ENCODE measurements at regions not wholly inside any gene's neighbourhood (a gene's known extent, or its start where the extent isn't known, plus 50 kb on each side); places are given as distances from the start of the nearest gene placed in this dataset.
"Not testable (repeated sequence)": the region's sequence is repeated elsewhere in the genome, so short reads cannot be mapped to it uniquely, and the experiment has no call there.

- no peak for DNase-seq (ENCODE audit: low read depth)
Measured at GRCh38 chr6:147674099-147674498, 165.6 kb downstream of the SAMD5 start.

DNA sequence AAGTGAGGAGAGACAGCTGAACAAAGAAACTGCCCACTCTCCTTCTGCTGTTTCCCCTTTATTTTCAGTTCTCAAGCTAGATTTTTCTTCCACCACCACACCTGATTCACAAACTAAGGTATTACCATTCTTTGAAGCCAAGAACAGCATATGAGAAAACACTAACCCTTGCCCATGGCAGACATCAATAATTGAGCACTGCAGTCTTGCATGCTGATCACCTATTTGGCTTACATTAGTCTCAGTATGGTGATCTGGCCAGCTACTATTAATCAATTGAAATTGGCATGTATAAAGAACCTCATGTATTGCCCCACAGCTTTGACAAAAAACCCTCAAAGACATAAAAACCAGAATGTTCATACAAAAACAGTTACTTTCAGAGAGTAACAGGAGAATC, 166.3 kb downstream of the SAMD5 start:
- no peak for DNase-seq (ENCODE audit: low read depth)

DNA sequence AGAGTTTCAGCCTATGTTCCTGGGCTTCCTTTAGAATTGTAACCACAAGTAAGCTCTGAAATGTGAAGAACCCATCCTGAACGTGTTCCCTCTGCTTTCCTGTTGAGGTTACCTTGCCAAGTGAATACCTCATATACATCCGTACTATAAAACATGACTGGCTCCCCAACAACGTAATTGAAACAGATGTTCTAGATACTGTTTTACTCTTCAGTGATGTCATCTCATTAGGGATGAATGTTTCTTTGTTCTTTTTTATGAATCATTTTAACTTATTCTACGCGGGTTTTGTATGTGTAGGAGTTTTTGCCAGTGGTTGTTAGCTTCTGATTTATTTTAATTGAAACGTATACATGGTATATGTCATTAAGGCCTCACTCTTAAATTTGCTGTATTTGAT, 166.8 kb downstream of the SAMD5 start:
- no peak for DNase-seq (ENCODE audit: low read depth)

DNA sequence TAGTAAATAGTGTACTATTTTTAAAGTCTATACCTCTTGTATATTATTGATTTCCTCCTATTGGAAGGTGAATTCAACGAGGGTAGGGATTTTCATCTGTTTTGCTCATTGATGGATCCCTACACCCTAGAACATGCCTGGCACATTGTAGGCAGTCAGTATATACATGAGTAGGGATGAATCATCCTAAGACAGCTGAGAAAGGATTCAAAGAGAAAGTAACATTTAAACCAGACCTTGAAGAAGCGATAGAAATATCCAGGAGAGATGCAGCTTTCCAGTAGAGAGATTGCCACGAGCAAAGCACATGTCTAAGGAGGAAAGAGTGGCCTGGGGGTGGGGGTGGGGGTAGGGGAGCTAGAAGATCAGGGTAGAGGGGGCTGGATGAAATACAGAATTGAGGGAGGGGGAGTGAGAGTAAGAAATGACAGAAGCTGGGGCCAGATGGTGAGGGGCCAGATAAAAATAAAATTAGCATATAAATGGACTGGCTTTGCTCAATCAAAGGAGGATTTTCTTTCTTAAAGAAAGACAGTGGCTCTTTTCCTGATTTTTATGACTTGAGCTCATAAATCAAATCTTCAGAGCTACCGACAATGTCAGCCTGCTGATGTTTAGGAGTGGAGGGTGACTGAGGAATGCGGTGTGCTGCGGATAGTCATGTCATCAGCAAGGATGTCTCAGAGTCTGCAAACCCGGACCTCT, 168.2 kb downstream of the SAMD5 start:
- no peak for DNase-seq (ENCODE audit: low read depth)

GRCh38 chr6:147677647-147678046, 169.2 kb downstream of the SAMD5 start:
- no peak for DNase-seq (ENCODE audit: low read depth)

DNA sequence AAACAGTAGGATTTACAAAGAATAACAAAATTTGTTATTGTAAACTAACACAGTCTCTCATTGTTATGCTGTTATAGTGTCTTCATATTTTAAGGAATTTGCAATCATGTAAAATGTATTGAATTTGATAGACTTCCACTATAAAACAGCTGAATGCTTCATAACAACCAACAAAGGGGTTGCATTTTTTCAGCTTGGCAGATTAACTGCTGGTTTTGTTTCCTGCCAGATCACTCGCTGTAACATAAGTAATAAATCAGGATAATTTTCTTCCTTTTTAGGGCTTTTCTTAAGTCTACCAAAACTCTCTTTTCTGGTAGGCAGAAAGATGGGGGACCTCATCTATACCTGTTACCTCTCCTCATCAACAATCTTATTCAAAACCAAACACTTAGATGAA, 169.8 kb downstream of the SAMD5 start:
- no peak for DNase-seq (ENCODE audit: low read depth)

- DNase-seq (ENCODE audit: low read depth), result no peak
Measured at GRCh38 chr6:147684906-147685305, 176.4 kb downstream of the SAMD5 start.

DNA sequence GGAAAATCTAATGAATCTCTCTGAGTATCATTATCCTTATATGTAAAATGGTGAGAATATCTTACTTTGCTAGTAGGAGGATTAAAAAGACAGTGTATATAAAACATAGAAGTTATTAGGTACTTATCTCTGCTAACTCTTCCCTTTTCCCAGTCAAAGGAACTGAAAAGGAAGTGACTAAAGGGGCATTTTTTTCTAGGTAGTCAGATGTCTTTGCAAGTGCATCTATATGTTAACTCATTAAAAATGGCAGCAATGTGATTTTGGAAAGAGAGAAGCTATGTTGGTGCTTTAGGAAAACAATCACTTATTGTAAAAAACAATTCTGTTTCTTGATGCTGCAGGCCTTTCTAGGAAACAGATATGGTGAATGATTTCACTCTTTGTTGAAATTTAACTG, 180.9 kb downstream of the SAMD5 start:
- DNase-seq (ENCODE audit: low read depth), result no peak

DNA sequence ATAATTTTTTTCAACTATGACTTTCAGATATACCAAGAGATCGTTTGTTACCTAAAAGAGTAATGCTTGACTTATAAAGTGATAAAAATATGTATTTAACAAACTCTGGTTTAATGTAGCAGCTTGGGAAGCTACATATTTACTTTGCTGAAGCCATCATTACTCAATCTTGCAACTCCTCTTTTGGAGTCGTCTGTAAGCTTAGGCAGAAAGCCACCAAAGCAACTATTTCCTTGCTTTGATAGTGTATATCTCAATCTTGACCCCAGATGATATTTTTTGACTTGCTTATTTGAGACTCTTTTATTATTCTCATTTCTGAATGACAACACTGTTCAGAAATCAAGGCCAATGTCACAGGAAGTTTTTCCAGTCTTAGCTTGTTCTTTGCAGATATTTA, 183.0 kb downstream of the SAMD5 start:
- no peak for DNase-seq (ENCODE audit: low read depth)

DNA sequence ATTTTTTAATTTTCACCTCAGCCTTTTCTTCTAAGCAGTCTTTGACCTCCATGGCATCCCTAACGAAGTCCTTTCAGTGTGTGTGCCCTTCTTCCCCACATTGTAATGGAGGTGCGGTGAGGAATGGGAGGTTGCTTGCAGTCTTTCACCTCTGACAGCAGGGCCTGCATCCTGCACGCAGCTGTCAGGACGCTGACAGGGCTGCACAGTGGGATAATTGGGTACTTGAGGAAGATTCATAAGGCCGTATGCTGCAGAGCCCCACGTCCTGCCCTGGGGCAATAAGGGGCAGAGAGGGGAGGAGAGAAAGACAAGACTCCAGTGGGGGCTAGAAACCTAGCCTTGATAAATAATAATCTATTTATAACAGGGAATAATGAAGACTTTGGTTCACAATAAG, 184.7 kb downstream of the SAMD5 start:
- no peak for DNase-seq (ENCODE audit: low read depth)

- not testable (repeated sequence) for DNase-seq (ENCODE audit: low read depth)
Measured at GRCh38 chr6:147694556-147694955, 186.1 kb downstream of the SAMD5 start.

DNA sequence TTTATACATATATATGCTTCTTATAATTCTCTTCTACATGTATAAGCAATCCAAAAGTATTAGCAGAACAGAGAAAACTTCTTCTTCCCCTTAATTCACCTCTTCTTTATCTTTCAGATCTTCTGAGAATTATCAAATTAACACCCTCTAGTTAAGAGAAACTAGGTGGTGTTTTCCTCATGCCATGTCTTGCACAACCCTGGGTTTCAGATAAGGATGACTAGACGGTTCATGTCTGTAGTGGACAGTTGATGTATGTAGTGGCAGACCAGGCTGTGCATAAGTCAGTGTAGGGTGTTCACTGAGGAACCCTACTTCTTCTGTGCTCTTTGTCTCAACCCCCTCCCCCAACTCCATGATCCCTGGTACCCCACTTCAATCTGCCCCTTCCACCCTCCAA, 187.3 kb downstream of the SAMD5 start:
- DNase-seq (ENCODE audit: low read depth), result no peak

DNA sequence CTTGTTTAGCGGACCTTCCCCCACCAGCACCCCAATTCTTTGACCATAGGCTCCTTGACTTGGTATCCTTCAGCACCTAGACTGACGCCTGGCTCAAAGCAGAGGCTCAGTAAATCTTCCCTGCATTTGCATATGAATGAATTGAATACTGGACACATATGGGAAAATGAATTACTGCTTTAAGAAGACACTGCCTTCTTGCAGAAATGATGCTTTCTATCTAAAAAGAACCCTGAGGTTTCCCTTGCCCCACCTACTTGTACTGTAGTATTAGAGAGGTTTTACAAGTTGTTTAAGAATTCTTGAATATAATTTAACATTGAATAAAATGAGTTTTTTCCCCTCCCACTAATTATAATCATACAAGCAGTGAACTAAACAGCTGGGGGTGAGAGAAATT, 190.7 kb downstream of the SAMD5 start:
- no peak for DNase-seq (ENCODE audit: low read depth)

DNA sequence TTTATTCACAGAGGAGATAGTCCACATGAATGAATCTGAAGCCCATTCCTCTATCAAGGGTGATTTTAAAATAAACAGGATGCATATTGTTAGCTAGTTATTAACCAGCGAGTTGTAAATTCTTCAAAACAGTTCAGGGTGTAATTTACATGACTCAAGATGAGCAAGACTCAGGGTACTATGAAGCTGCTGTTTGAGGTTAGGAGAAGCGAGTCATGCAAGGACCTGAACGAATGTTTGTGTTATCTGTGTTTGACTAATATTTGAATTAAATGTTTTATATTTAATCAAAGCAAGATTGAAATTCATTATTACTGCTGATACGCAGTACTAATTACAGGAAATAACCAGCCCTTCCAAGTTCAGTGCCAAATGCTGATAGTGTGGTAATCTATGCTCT, 191.1 kb downstream of the SAMD5 start:
- peak; percentile 11 for DNase-seq (ENCODE audit: low read depth)

DNA sequence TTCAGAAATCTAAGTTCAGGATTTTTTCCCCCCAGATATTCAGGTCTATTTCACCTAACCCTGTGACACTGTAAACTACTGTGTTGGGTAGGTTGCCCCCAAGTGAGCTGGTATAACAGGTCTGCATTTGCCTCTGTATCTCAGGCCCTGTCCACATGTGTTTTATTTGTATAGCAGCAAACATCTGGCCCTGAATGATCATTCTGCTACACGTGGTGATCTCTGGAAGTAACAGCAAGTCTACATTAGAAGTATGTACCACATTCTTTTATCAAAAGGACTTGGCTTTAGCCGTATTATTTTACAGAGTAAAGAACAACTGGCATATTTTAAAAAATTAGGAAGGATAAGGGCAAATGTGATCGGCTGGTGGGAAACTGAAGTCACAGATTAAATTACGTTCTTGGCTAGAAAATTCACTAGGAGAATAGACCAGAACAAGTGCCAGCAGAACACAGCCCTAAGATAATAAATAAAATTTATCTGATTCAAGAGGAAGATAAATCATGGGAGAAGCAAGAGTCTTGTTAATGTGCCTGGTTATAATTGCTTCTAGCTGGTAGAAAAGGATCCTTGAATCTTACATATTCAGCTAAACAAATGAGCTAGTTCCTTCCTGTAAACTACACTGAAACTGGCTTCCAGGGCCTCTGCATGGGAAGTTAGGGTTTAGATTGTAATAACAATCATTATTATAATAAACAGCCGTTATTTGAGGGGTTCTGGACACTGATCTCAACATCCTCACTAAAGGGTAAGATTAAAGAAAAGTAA, 192.1 kb downstream of the SAMD5 start:
- DNase-seq (ENCODE audit: low read depth), result no peak

GRCh38 chr6:147704691-147705090, 196.2 kb downstream of the SAMD5 start:
- no peak for DNase-seq (ENCODE audit: low read depth)

DNA sequence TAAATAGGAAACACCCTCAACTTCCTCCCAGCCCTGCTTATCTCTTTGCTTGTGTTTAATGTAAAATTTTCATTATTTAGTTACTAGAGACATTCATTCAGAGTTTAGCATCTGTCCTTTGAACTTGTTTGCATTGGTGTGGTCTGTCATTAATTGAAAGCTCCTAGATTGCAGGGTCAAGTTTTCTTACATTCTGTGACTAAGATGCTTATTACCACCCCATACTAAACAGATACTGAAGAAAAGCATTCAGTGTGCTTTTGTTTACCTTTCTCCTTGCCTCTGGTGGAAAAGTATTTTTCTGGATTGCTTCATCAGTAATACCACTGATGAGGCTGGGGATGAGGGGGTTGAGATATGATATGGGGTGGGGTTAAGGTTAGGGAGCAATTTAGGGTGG, 199.0 kb downstream of the SAMD5 start:
- DNase-seq (ENCODE audit: low read depth), result no peak

DNA sequence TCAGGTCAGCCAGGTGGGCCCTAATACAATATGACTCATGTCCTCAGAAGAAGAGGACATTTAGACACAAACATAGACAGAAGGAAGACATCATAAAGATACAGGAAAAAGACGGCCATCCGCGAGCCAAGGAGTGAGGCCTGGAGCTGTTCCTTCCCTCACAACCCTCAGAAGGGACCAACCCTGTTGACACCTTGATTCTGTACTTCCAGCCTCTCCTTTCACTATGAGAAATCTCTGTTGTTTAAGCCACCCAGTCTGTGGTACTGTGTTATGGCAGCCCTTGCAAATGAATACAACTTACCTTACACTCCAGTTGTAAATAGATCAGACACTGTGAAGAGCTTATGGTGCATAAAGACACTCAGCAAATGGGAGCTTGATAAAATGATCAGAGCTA, 199.7 kb downstream of the SAMD5 start:
- DNase-seq (ENCODE audit: low read depth), result no peak

GRCh38 chr6:147709396-147710272, 201.1 kb downstream of the SAMD5 start:
- DNase-seq (ENCODE audit: low read depth), result no peak

GRCh38 chr6:147710890-147711289, 202.4 kb downstream of the SAMD5 start:
- no peak for DNase-seq (ENCODE audit: low read depth)

- no peak for DNase-seq (ENCODE audit: low read depth)
Measured at GRCh38 chr6:147711476-147711875, 203.0 kb downstream of the SAMD5 start.

GRCh38 chr6:147712841-147713240, 204.4 kb downstream of the SAMD5 start:
- DNase-seq (ENCODE audit: low read depth), result no peak

- no peak for DNase-seq (ENCODE audit: low read depth)
Measured at GRCh38 chr6:147715035-147715434, 206.5 kb downstream of the SAMD5 start.

Measured in GM04504 (cell line).